GM19395 (cell line): ENCODE measurements at regions not wholly inside any gene's neighbourhood (a gene's known extent, or its start where the extent isn't known, plus 50 kb on each side); places are given as distances from the start of the nearest gene placed in this dataset.
"Not testable (repeated sequence)": the region's sequence is repeated elsewhere in the genome, so short reads cannot be mapped to it uniquely, and the experiment has no call there.

Experiments used
- ATAC-seq: cut with Tn5 transposase; IDR thresholded peaks from one replicate; pipeline ENCODE4 v1.9.1; 2021; ENCODE audit warnings: mild to moderate bottlenecking, moderate library complexity; ENCODE audit not compliant: unreplicated experiment

DNA sequence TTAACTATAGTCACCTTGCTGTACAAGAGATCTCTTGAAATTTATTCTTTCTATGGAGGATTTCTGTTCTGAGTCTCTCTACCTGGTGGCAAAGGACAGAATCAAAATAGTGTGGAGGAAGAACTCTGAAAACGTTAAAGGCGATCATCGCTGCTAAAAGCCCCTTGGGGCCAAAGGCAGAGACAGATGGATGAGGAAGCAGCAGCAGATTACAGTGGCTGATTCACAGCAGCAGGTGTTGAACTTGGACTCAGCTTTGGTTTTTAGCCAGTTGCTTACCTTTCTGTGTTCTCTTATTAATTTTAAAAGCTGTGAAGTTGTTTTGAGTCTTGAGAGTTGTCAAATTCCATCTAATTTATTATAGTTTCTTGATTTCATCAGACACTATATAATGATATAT, 956.1 kb upstream of the GOT2 start:
- no peak for ATAC-seq

DNA sequence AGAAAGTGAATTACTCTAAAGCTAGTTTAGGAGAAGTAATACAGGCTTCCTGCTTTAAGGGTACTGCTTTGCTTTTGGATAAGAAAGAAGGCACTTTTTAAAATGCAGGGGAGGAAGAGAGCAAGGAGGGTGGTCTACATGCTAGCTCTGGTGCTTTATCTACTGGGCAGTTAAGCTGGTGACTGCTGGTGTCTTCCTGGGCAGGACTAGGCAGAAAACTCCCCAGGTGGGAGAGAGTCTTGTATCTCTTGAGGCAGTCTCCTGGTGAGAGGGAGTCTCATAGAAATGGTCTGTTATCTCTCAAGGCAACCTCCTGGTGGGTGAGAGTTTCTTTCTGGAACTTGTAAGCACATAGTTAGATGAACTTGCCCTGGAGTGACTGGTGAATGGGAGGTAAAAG, 953.9 kb upstream of the GOT2 start:
- ATAC-seq, result no peak

DNA sequence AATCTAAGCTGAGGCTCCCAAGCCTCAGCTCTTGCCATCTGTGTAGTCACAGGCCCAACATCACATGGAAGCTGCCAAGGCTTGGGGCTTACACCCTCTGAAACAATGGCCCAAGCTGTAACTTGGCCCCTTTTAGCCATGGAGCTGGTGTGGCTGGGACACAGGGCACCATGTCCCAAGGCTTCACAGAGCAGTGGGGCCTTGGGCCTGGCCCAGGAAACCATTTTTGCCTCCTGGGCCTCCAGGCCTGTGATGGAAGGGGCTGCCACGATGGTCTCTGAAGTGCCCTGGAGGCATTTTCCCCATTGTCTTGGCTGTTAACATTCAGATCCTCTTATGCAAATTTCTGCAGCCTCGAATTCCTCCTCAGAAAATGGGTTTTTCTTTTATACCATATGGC, 952.3 kb upstream of the GOT2 start:
- no peak for ATAC-seq

DNA sequence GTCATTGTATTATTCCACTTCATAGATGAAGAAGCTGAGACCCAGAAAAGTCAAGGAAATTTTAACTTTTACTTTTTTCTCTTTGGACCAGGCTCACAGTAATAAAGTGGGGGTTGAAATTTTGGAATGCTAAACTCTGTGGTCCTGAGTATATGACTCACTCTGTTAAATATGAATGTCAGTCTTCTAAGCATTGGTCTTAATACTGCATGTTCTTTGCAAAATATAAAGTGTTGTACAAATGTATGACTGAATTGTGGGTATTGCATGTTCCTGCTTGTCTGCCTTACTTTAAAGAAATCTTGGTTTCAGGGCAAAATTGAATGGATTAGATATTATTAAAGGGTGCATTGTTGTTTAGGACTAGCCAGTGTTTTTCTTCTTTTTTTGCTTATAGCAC, 950.8 kb upstream of the GOT2 start:
- no peak for ATAC-seq

DNA sequence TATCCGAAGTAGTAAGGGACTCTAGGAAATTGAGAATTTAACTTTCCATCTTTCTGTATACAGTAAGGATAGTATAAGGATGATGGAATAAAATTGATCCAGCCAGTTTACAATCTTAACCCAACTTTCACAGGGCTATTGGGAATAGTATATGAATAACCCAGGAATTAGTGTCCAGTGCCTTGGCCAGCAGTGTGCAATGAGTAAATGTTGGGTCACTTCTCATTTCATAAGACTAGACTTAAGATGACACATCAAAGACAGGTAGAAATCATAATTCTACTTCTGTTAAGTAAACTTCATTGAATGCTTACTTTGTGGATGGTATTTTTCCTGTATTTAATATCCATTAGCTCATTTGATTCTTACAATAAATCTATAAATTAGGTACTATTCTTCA, 949.6 kb upstream of the GOT2 start:
- no peak for ATAC-seq

DNA sequence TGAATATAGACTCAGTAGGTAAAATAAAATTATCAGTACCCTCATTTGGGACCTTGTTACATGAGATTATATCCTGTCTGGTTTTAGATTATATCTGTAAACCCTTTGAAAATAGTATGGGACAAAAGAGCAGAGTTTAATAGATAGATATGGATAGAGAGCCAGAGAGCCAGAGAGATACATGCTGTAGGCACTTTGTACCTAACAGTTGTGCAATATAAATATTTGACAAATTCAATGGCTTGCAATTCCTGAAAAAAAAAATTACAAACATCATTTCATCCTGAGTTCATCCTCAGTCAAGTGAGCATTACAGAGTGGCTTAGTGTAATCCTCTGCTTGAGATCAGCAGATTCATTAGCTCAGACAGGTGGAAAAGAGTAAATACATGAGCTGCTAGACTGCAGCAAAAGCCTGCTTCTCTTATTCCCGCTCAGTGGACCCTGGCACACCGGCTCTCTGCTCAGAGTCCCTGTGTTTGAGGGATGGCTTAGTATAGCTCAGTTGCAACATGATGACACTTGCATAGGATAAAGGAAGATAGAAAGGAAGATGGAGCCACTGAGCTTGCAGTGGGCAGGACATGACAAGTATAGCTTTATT, 931.6 kb upstream of the GOT2 start:
- ATAC-seq, result no peak

DNA sequence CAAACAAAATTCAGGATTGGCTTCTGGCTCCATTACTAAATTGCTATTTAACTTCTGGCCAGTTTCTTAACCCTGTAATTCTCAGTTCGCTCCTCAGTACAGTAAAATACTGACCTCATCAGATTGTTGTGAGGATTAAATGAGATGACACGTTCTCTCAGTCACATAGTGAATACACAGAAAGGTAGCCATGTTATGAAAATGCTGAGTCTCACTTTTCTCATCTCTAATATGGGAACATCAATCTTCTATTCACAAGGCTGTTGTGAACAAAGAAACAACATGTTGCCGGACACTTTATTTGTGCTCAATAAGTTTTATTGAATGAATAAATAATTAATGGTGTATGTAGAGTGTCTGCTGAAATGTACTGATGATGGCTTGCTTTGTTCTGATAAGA, 924.5 kb upstream of the GOT2 start:
- no peak for ATAC-seq

DNA sequence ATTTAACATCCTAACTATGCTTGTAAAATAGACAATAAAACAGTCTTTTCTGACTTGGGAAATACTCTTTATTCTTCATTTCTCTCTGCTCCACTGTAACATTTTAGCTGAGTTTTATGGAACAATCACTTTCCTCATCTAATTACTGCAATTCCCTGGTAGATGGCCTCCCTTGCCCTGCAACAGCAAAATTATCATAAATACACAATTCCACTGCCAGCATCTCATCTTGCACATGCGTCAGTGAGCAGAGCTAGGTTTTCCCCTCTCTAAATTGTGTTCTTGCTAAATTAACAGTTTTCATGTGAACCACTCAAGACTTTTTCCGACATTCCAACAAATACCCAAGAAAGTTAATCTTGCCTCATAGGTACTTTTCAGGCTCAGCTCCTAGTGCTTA, 920.9 kb upstream of the GOT2 start:
- ATAC-seq, result no peak

DNA sequence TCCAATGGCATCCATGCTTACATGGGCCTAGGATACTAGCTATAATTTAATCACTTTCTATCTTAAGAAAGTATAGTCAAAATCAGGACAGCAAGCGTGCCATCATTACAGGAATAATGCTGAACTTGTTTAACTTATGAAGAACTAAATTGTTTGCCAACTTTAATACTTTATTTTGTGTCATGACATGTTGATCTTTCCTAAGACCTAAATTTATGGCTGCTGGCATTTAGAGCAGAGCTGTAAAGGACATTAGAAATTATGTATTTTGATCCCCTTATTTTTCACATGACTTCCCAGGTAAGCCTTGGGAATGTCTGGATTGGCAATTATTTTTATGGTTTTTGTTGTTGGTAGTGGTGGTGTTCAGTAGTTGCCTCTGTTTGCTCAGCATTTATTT, 920.3 kb upstream of the GOT2 start:
- ATAC-seq, result no peak

DNA sequence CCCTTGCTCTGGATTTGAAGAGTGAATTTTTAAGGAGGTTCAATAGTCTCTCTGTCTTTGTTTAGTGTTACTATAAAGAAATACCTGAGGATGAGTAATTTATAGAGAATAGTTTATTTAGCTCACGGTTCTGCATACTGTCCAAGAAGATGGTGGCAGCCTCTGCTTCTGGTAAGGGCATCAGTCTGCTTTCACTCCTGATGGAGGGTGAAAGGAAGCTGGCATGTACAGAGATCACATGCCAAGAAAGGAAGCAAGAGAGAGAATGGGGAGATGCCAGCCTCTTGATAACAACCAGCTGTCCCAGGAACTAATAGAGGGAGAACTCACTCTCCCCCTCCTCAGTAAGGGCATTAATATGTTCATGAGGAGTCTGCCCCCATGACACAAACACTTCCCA, 917.5 kb upstream of the GOT2 start:
- ATAC-seq, result no peak

DNA sequence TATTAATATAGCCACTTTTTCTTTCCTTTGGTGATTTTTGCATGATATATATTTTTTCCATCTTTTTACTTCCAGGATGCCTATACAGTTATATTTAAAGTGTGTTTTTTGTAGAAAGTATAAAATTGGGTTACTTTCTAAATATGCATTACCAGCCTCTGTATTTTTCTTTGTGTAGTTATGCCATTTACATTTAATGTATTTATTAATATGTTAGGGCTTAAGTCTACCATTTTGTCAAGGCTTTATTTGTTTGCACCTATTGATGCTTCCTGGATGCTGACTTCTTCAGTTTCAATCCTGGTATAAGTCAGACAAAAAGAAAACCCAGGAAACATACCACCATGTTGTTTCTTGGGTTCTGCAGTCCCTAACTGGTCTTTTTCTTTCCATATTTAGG, 911.1 kb upstream of the GOT2 start:
- ATAC-seq, result no peak

DNA sequence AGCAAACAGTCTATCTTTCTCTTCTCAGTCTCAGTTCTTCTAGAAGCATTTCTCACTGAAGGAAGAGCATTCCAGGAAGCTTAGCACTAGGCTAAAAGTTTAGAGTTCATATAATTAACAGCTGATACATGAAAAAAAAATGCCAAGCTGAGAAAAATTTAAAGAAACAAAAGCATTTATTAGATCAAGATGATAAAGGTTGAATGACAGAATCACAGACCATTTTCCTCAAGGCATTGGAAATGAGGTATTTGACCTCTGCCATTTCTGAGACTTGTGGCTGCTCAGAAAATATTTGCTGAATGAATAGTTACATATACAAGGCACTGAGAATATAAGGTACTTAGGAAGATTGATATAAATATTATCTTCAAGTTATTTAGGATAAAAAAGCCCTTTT, 901.6 kb upstream of the GOT2 start:
- no peak for ATAC-seq

DNA sequence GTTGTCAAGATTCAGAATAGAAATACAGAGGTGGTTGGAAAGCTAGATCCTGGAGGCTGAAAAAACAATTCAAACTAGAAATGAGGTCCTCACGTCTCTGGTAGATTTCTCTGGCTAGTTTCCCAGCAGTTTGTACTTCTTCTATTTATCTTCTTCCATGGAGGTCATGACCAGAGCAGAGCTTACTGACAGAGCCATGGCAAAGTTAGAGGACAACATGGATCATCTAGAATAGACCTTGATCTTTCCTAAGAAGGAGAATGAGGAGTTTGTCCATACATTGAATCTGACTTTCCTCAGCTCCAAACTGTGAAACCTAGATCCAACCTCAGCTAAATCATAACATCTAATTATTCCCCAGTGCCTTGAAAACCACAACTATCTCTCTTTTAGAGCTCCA, 900.8 kb upstream of the GOT2 start:
- no peak for ATAC-seq

DNA sequence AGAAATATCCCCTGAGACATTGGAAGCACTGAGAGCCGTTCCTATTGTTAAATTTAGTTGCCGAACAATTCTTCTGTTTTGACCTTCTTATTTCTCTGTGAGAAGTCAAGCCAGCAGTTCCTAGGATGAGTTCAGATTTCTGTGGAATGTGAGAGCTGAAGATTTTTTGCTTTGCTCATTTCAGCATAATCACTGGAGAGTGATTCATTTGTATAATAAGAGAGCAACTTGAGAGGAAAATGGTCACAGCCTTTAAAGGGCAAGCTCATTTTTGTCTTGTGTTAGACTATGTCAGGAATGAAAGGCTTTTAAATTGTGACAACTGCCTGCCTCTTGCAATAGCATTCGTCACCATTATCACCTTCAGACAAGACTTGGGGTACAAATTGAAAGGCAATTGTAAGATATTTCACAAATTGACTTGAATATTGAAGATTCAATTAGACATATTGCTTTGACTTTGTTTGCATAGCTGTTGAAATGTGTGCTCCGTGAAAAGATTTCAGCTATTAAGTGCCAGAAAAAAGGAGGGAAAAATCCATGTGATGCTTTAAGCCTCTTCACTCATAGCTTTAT, 900.0 kb upstream of the GOT2 start:
- ATAC-seq, result no peak

DNA sequence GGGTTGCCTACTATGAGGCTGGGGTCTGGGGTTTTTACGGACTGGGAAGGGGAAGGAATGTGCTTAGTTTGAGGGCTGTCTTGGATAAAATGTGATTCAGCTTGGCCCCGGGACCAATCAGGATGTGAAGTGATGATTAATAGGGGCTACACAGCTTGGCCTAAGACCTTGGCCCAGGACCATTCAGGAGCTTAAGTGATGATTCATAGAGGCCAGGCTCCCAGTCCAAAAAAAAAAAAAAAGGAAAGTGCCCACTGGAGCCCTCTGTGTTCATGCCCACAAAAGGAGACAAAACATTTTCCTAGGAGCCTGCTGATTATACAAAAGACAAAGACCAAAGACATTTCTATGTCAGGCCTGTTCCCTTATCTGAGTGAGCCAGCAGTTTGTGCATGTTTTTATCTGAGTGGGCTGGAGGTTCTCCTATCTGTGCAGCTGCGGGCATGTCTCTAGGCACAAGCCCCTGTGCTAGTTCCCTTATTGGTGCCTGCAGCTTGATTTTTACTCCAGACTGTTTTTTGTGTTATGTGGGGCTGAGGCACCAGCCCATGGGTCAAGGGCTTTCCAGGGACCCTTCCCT, 898.2 kb upstream of the GOT2 start:
- ATAC-seq, result no peak

DNA sequence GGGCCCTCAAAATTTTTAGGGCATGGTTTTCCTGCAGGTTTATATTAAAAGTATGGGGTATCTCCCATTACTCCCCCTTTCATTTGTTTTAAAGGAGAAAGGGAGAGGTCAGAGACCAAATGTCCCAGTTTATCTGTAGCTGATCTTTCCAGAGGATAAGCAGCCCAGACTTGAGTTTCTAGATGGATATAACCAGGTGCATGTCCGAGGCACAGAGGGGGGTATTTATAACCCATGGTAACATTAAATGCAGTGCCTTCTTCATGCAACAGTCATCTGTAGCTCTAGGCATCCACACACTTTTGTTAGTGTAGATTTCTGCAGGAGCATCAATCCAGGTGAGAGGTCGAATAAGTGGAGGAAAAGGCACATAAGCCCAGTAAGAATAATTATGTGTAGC, 890.3 kb upstream of the GOT2 start:
- not testable (repeated sequence) for ATAC-seq

DNA sequence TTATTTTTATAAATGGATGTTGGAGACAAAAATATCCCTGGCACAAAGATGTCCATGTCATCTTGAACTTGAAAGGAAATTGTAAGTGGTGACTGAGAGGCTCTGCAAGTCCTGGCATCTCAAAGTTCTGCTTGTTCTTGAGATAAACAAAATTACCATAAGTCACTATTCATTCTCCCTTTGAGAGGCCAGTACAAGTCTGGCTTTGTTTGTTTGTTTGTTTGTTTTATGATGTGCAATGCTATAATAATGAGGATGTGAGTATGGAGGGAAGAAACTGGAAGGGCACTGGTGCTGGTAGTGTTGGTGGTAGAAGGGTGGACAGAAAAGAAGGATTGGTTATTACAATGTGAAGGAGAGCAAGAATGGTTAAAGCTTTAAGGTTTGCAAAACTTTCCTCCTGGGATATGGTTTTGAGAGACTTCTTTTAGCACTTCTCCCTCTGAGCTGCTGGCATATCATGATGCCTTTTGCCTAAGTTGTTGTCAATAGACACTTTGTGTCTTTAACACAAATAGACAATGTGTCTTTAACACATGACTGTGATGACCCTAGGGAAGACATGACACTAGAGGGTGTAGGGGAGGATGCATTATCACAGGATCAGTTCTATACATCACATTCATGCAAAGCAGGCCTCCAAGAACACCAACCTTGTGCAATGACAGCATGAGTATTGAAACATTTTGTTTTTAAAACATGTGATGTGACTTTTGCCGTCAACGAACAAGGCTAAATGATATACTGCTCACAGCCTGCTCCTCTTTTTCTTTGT, 880.5 kb upstream of the GOT2 start:
- ATAC-seq, result no peak

DNA sequence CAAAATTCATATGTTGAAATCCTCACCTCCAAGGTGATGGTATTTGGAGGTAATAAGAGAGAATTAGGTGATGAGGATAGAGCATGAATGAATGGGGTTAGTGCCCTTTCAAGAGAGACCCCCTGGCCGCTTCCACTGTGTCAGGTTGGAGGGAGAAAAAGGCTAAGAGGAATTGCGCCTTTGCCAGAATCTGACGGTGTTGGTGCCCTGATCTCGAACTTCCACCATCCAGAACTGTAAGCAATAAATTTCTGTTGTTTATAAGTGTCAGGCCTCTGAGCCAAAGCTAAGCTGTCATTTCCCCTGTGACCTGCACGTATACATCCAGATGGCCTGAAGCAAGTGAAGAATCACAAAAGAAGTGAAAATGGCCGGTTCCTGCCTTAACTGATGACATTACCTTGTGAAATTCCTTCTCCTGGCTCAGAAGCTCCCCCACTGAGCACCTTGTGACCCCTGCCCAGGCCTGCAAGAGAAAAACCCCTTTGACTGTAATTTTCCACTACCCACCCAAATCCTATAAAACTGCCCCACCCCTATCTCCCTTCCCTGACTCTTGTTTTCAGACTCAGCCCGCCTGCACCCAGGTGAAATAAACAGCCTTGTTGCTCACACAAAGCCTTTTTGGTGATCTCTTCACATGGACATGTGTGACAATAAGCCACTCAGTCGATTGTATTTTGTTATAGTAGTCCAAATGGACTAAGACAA, 878.9 kb upstream of the GOT2 start:
- ATAC-seq, result not testable (repeated sequence)

DNA sequence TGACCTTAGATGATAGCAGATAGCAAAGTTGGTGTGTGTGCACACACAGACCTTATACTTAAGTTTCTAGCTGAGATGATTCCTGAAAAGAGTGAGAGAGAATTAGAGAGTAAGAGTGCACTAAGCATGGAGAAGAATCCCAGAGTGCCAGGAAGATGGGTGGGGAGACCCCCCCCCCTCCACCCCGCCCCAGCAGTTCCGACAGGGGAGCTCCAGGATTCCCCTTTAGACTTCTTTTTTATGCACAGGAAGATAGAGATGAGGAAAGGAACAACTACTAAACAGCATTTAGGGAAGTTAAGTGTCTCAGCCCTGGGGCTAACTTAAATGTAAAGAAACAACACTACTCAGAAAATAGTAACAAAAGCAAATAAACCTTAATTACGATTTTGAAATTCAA, 878.0 kb upstream of the GOT2 start:
- no peak for ATAC-seq

DNA sequence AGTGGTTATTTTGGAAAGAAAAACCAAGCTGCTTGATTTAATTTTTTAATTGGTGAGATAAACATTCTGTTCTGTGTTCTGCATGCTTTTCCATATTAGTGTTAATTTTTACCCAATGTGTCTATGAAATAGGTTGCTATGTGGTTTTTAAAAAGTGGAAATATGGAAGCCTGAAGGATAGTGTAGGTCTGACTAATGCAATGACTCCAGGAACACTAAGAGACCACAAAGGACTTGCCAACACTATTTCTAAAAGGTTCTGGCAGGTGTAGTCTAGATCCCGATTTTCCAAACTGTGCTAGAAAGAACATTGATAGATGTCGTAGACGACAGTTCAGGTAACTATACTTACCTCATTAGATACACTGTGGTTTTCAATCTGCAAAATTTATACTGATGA, 877.4 kb upstream of the GOT2 start:
- no peak for ATAC-seq

DNA sequence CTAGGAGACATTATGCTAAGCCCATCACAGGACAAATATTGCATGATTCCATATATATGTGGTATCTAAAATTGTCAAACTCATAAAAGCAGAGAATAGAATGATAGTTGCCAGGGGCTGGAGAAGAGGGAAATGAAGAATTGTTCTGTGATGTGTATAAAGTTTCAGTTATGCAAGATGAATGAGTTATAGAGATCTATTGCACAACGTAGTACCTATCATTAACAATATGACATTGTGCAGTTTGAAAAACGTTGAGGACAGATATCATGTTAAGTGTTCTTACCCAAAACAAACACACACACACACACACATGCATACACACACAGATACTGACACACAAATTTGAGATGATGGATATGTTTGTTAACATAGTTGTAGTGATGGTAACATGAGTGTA, 871.6 kb upstream of the GOT2 start:
- ATAC-seq, result no peak

DNA sequence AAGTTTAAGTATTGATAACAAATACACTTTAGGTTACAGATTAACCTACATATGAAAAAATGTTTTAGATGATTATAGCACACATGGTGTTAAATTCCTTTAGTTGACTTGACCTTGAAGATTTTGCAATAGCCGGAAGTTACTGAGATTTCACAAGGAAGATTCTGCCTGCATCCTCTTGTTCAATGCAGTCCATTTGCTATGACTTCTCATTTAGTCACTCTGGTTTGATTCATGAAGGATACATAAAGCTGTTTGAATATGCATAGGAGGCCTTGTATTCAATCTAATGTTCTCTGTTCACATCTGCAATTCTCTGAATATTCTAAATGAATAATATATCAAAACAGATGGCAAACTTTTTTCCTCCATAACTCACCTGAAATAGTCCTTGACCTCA, 870.2 kb upstream of the GOT2 start:
- ATAC-seq, result no peak
